CD4-positive, alpha-beta T cell treated with Interleukin-12 subunit alpha and Interleukin-12 subunit beta, for 1 hour (primary cell): ENCODE measurements at regions not wholly inside any gene's neighbourhood (a gene's known extent, or its start where the extent isn't known, plus 50 kb on each side); places are given as distances from the start of the nearest gene placed in this dataset.

ENCODE experiments used
- DNase-seq: peaks from one replicate; pipeline ENCODE4 v3.0.0-alpha.2; 2020

- no peak for DNase-seq
These were observed 128.8 kb upstream of the CTTNBP2NL start for GRCh38 chr1:112267206-112267605.

- DNase-seq, result no peak
These were observed 128.1 kb upstream of the CTTNBP2NL start for GRCh38 chr1:112267929-112268328.

DNA sequence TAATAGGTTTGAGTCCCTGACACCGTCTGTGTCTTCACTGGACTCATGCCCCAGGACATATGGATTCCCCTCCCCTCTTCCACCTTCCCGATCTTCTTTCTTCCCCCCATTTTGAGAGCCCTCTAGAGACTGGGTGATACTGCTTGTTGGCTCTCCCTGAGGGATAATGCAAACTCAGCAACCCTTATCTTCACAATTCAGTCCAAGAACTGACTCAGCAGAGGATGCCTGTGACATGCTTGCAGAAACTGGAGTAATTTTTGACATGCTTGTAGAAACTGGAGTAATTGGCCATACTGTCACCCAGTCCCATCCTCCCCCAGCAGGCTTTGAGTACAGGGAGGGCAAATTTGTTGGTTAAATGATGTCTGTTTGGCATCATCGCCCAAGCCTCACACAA lies 127.6 kb upstream of the CTTNBP2NL start:
- DNase-seq, result no peak

- DNase-seq, result no peak
These were observed 124.7 kb upstream of the CTTNBP2NL start for GRCh38 chr1:112271270-112271669.

- no peak for DNase-seq
These were observed 123.8 kb upstream of the CTTNBP2NL start for GRCh38 chr1:112272101-112272772.

- DNase-seq, result no peak
These were observed 111.2 kb upstream of the CTTNBP2NL start for GRCh38 chr1:112284796-112285195.

DNA sequence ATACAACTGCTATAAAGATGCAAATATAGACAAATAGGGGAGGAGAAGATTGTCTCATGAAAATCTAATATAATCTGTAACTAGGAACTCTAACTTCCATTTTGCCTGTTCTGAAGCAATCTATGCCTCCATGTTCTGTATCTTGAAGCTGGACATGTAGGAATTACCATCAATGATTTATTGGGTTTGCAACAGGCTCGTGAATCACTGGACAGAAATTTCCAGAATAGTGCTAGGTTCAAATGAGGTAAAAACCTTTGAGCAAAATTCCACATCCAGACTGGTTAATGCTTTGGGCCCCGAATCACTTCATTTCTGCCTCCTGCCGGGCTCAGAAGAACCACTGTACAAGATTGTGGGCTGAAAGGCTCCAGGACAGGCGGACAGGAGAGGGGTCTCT lies 110.7 kb upstream of the CTTNBP2NL start:
- no peak for DNase-seq

DNA sequence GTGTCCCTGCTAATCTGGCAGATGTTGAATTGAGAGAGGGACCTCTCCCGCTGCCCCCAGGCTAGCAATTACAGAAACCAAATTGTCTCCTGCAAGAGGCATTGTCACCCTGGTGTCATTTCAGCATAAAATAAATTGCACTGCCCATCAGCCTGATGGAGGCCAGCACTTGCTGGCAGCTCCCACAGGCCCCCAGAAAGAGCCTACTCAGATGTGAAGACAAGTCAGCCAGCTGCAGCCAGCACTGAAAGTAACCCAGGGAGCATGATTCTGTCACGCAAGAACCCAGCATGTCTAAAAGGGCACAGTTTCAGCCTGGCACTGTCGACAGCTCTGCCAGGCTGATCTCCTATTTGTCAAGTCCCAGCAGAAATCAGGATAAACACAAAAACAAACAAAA lies 110.3 kb upstream of the CTTNBP2NL start:
- no peak for DNase-seq

DNA sequence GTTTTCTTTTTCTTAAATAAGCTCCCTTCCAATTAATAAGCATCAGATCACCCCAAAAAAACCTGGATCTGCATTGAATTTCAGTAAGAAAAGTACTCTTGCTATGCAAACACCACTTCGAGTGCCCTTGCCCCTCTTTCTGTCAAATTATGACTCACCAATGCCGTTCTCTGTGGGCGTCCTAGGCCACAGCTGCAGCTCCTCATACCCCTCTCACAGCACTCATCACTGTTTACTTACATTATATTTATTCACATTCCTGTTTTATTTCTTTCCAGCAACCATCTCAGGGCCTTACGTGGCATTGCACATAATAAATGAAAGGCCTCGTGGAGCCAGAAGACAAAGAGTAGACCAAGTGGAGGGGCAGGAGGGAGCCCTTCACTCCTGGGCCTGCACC lies 99.1 kb upstream of the CTTNBP2NL start:
- no peak for DNase-seq

GRCh38 chr1:112297536-112297935 lies 98.5 kb upstream of the CTTNBP2NL start:
- DNase-seq, result no peak

GRCh38 chr1:112298558-112298957 lies 97.5 kb upstream of the CTTNBP2NL start:
- DNase-seq, result peak; percentile 4

- DNase-seq, result no peak
These were observed 91.9 kb upstream of the CTTNBP2NL start for GRCh38 chr1:112304126-112304525.

GRCh38 chr1:112304612-112305011 lies 91.4 kb upstream of the CTTNBP2NL start:
- DNase-seq, result no peak

GRCh38 chr1:112307930-112308591 lies 88.0 kb upstream of the CTTNBP2NL start:
- no peak for DNase-seq

DNA sequence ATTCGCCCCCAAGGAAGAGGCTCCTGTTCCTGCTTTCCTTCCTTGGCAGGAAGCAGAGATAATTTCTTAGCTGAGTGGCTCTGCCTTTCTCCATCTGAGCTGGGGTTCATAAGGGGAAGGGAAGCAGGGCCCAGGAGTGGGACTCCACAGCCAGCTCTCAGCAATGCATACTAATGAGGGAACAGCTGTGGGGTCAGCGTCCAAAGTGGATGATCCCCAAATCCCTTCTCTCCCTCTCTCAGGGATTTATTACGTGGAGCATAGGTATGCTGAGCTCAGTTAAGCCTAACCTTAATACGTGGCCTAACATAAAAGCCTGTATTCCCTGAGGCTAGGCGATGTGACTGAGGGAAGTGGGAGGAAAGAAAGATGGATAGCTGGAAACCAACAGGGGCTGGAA lies 87.3 kb upstream of the CTTNBP2NL start:
- DNase-seq, result no peak

DNA sequence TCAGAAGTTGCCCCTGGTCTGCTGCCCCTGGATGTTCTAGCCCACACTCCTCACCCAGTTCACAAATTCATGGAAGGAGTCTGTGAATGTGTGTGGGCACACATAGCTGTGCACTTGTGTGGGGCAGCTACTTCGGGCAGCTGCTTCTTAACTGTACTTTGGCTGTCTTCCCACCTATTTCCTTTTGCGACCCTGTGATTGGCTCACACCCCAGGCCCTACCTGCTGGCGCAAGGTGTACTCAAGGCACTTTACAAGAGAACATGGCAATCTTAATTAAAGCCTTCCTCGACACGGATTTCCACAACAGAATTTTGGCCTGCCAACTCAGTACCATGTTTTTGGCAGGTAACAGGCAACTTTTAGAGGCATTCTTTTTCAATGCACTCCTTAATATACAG lies 86.5 kb upstream of the CTTNBP2NL start:
- no peak for DNase-seq

DNA sequence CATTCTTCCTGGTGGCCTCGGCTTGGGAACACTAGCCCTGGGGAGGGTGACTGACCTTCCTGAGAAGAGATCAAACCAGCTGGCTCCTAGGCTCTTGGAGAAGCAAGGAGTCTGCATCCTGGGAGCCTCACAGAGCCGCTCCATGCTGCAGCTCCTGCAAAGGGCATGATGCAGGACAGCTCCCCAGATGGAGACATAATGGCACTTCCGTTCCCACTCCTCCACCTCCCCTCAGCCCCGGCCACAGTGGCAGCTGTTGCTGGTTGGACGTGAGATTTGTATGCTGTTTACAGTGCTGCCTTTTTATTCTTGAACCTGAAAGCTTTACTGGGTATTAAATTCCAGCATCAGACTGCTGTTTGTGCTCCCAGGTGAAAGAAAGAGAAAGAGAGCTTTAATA lies 83.7 kb upstream of the CTTNBP2NL start:
- no peak for DNase-seq

GRCh38 chr1:112312879-112313278 lies 83.1 kb upstream of the CTTNBP2NL start:
- no peak for DNase-seq

DNA sequence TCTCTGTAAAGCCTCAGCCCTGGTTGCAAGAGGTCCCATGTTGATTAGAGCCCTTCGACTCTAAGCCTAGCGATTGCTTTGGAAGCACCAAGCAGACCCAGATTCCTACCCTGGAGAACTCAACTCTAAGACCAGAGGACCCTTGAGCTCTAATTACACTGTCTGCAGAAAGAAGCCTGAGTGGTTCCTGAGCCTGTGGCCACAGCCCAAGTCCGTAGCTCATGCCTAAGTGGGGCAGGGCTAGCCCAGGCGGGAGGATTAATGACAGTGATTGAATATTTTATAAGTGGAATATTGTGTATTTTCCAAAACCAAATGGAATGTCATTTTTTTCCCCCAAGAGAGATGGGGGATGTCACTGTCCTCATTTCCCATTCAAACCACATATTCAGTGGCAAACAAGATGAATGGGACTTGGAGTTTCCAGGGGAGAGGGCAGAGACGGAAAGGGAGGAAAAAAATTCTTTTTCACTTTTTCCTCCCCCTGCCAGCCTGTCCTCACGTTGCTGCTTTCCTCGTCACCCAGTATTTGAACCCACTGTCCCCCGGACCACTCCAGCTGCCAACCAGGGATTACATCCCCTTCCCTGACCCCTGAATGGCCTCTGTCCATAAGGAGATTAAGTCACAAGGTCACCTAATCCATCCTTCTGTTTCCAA lies 79.6 kb upstream of the CTTNBP2NL start:
- DNase-seq, result no peak

DNA sequence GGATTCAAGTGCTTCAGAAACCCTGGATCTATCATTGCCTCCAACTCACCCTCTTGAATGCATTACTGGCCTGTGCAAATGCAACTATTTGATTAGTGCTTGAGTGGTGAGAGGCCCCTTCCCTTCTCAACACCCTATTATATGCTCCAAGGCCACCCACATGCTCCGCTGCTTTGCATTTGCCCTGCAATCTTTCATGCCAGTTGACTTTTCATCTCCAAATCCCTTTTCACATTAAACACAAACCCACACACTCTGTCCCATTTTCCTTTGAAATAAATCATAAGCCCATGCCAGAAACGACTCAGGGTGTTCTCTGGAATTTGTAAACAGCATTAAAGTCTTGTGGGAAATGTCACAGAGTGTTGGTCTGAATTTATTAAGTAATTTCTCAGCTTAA lies 78.9 kb upstream of the CTTNBP2NL start:
- DNase-seq, result no peak

- no peak for DNase-seq
These were observed 78.4 kb upstream of the CTTNBP2NL start for GRCh38 chr1:112317611-112318062.

- DNase-seq, result no peak
These were observed 77.8 kb upstream of the CTTNBP2NL start for GRCh38 chr1:112318263-112318662.

- DNase-seq, result no peak
These were observed 77.2 kb upstream of the CTTNBP2NL start for GRCh38 chr1:112318698-112319370.
